Activated CD8-positive, alpha-beta memory T cell treated with anti-CD3 and anti-CD28 coated beads, Interleukin-2, amount 10 ng/mL, durations not matched to agents 7 days and 5 days (primary cell): ENCODE measurements at regions not wholly inside any gene's neighbourhood (a gene's known extent, or its start where the extent isn't known, plus 50 kb on each side); places are given as distances from the start of the nearest gene placed in this dataset.
"Not testable (repeated sequence)": the region's sequence is repeated elsewhere in the genome, so short reads cannot be mapped to it uniquely, and the experiment has no call there.

Experiments
- ATAC-seq: fragments of 150-1000 bp; cut with Tn5 transposase; one replicate; pipeline ENCODE4 v1.10.0; 2021; ENCODE audit warnings: moderate library complexity
- CTCF ChIA-PET: fragments of 350-600 bp; sonication (Branson Sonifier 250); formaldehyde crosslinking; loops from one replicate; lab custom pipeline; 2021; ENCODE audit warnings: antibody characterized with exemption; lab: Charles Lee
- DNase-seq: peaks from one replicate; pipeline ENCODE4 v3.0.0-alpha.2; 2020
- H3K27ac Mint-ChIP-seq: one replicate; pipeline ENCODE4 v1.8.0; 2021; ENCODE audit warnings: mild to moderate bottlenecking, mixed read lengths
- H3K27me3 Mint-ChIP-seq: one replicate; pipeline ENCODE4 v1.8.0; 2021; ENCODE audit warnings: mixed read lengths
- H3K36me3 Mint-ChIP-seq: one replicate; pipeline ENCODE4 v1.8.0; 2021; ENCODE audit warnings: mild to moderate bottlenecking, mixed read lengths
- H3K4me1 Mint-ChIP-seq: one replicate; pipeline ENCODE4 v1.8.0; 2021; ENCODE audit warnings: mixed read lengths
- H3K4me3 Mint-ChIP-seq: one replicate; pipeline ENCODE4 v1.8.0; 2021; ENCODE audit warnings: mild to moderate bottlenecking, moderate library complexity, mixed read lengths
- H3K9me3 Mint-ChIP-seq: one replicate; pipeline ENCODE4 v1.8.0; 2022; ENCODE audit warnings: low read depth, mixed read lengths

- H3K9me3 Mint-ChIP-seq, CTCF ChIA-PET, H3K27ac Mint-ChIP-seq, ATAC-seq, H3K36me3 Mint-ChIP-seq, DNase-seq, H3K27me3 Mint-ChIP-seq, H3K4me3 Mint-ChIP-seq, H3K4me1 Mint-ChIP-seq: not testable (repeated sequence)
Observed at GRCh38 chr20:18876394-18876793, 62.8 kb downstream of the SCP2D1 start.

DNA sequence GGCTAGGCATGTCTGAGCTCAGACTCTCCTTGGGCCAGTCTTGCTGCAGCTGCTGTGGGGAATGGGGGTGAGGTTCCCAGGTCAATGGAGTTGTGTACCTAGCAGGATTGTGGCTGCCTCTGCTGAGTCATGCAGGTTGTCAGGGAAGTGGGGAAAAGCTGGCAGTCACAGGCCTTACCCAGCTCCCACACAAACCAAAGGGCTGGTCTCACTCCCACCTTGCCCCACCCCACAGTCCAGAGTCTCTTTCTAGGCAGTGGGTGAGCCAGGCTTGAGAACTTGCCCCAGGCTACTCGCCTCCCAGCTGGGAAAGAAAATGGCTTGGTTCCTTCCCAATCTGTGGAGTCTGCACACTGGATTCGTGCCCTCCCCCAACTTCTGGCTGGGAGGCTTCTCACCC lies 65.7 kb downstream of the SCP2D1 start:
- Mint-ChIP-seq H3K27me3 (peaks cover 7% of the 10 kb centered on the region), H3K9me3 (no peaks in the 10 kb centered on the region), H3K36me3 (no peaks in the 10 kb centered on the region), H3K27ac (no peak overlapping the region), H3K4me3 (no peak overlapping the region), H3K4me1 (peaks cover 3% of the 10 kb centered on the region)
- DNase-seq (no peak), ATAC-seq (no peak)
- CTCF ChIA-PET = no interaction called here

DNA sequence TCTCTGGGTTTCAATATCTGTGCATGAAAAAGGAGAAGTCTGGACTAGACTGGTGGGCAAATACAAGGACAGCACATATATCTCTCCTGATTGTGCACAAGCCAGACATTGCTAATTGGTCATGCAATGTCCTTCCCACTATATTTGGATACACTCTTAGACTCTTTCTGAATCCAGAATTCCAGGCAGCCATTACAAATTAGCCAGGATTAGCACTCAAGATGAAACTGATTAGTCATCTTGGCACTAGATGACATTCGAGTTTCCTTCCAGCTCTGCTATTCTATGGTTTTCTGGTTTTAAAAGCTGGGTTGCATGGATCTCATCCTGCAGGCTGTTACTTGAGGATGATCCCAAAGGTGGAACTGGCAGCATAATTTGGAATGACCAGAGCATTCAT lies 73.2 kb downstream of the SCP2D1 start:
- H3K27ac Mint-ChIP-seq = no peak overlapping the region

GRCh38 chr20:18901980-18902737 lies 88.6 kb downstream of the SCP2D1 start:
- no peaks in the 10 kb centered on the region for H3K36me3 Mint-ChIP-seq
- no peak overlapping the region for H3K27ac Mint-ChIP-seq
- DNase-seq = no peak
- no peak for ATAC-seq
- no peak overlapping the region for H3K4me3 Mint-ChIP-seq
- H3K27me3 Mint-ChIP-seq = no peaks in the 10 kb centered on the region
- no peaks in the 10 kb centered on the region for H3K4me1 Mint-ChIP-seq
- CTCF ChIA-PET = no interaction called here
- peaks cover 2% of the 10 kb centered on the region for H3K9me3 Mint-ChIP-seq

More for the DNA sequence above, 73.2 kb downstream of the SCP2D1 start:
- no peaks in the 10 kb centered on the region for H3K4me1 Mint-ChIP-seq
- no peaks in the 10 kb centered on the region for H3K9me3 Mint-ChIP-seq
- CTCF ChIA-PET = no interaction called here
- H3K27me3 Mint-ChIP-seq = no peaks in the 10 kb centered on the region
- ATAC-seq (no peak), DNase-seq (no peak)
- no peaks in the 10 kb centered on the region for H3K36me3 Mint-ChIP-seq
- H3K4me3 Mint-ChIP-seq = no peak overlapping the region

DNA sequence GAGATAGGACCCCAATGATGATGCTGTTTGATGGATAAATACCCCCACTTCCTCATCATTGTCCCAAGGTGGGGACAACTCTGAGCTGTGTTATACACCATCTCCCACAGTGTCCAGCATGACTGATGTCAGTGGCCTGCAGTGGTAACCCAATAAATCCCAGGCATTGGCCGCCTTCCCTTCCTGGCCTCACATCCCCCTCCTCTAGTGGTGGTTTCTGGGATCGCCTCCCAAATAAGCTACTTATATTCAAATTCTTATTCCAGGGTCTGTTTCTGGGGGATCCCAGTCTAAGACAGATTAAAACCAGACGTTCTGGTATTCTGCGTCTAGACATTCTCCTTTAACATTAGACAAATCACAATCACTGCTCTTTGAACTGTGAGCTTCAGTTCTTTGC lies 90.6 kb downstream of the SCP2D1 start:
- DNase-seq (no peak), ATAC-seq (no peak)
- H3K9me3 Mint-ChIP-seq = peaks cover 2% of the 10 kb centered on the region
- no peak overlapping the region for H3K27ac Mint-ChIP-seq
- no peaks in the 10 kb centered on the region for H3K36me3 Mint-ChIP-seq
- peaks cover 3% of the 10 kb centered on the region for H3K27me3 Mint-ChIP-seq
- H3K4me1 Mint-ChIP-seq = no peaks in the 10 kb centered on the region
- CTCF ChIA-PET = no interaction called here
- H3K4me3 Mint-ChIP-seq = no peak overlapping the region

- no peak overlapping the region for H3K27ac Mint-ChIP-seq
- H3K4me3 Mint-ChIP-seq = no peak overlapping the region
- DNase-seq (no peak), ATAC-seq (no peak)
- CTCF ChIA-PET = no interaction called here
- no peaks in the 10 kb centered on the region for H3K36me3 Mint-ChIP-seq
- peaks cover 4% of the 10 kb centered on the region for H3K27me3 Mint-ChIP-seq
- H3K9me3 Mint-ChIP-seq = peaks cover 2% of the 10 kb centered on the region
- H3K4me1 Mint-ChIP-seq = no peaks in the 10 kb centered on the region
Observed at GRCh38 chr20:18904624-18905023, 91.0 kb downstream of the SCP2D1 start.

DNA sequence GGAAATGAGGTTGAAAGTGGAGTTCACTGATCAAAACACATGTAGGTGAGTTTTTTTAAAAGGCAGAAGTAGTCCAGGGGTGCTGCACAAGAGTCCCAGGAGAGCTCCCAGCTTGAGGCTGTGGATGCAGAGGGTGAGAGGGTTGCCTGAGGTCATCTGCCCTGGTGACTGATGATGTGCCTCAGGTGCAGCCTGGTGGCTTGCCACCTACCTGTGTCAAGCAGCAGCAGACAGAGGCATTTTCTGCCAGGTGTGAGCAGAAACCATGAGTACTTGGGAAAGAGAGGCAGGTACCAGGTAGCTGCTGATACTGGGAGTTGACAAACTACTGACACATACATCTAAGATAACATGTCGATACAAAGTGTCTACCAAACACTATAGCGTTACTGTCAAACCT lies 92.5 kb downstream of the SCP2D1 start:
- no peaks in the 10 kb centered on the region for H3K36me3 Mint-ChIP-seq
- CTCF ChIA-PET = no interaction called here
- no peaks in the 10 kb centered on the region for H3K4me1 Mint-ChIP-seq
- peaks cover 4% of the 10 kb centered on the region for H3K27me3 Mint-ChIP-seq
- H3K4me3 Mint-ChIP-seq = no peak overlapping the region
- ATAC-seq = no peak
- no peak for DNase-seq
- no peaks in the 10 kb centered on the region for H3K9me3 Mint-ChIP-seq
- no peak overlapping the region for H3K27ac Mint-ChIP-seq

GRCh38 chr20:18907353-18907752 lies 93.8 kb downstream of the SCP2D1 start:
- Mint-ChIP-seq H3K27ac (no peak overlapping the region), H3K9me3 (no peaks in the 10 kb centered on the region), H3K27me3 (peaks cover 4% of the 10 kb centered on the region), H3K4me1 (no peaks in the 10 kb centered on the region), H3K4me3 (no peak overlapping the region), H3K36me3 (no peaks in the 10 kb centered on the region)
- DNase-seq = no peak
- CTCF ChIA-PET = no interaction called here
- no peak for ATAC-seq

DNA sequence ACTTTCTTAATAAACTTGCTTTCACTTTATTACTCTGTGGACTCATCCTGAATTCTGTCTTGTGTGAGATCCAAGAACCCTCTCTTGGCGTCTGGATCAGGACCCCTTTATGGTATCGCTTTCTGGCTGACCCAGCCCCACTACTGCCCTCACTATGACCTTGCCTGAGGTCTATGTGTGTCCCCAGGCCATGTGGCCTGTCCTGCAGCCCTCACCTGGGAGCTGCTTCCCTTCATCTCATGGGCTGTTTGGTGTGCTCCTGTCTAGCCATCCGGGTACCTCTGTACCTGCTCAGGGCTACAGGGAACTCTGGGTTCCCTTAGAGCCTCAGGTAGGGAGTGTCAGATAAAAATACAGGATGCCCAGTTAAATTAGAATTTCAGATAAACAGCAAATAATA lies 94.5 kb downstream of the SCP2D1 start:
- no peaks in the 10 kb centered on the region for H3K4me1 Mint-ChIP-seq
- no peak overlapping the region for H3K4me3 Mint-ChIP-seq
- H3K36me3 Mint-ChIP-seq = no peaks in the 10 kb centered on the region
- CTCF ChIA-PET = no interaction called here
- DNase-seq (no peak), ATAC-seq (no peak)
- peaks cover 4% of the 10 kb centered on the region for H3K27me3 Mint-ChIP-seq
- H3K9me3 Mint-ChIP-seq = no peaks in the 10 kb centered on the region
- H3K27ac Mint-ChIP-seq = no peak overlapping the region

GRCh38 chr20:18909254-18909653 lies 95.7 kb downstream of the SCP2D1 start:
- Mint-ChIP-seq H3K27ac (no peak overlapping the region), H3K9me3 (no peaks in the 10 kb centered on the region), H3K4me3 (no peak overlapping the region), H3K36me3 (no peaks in the 10 kb centered on the region), H3K27me3 (peaks cover 4% of the 10 kb centered on the region), H3K4me1 (no peaks in the 10 kb centered on the region)
- CTCF ChIA-PET = no interaction called here
- ATAC-seq (no peak), DNase-seq (no peak)

DNA sequence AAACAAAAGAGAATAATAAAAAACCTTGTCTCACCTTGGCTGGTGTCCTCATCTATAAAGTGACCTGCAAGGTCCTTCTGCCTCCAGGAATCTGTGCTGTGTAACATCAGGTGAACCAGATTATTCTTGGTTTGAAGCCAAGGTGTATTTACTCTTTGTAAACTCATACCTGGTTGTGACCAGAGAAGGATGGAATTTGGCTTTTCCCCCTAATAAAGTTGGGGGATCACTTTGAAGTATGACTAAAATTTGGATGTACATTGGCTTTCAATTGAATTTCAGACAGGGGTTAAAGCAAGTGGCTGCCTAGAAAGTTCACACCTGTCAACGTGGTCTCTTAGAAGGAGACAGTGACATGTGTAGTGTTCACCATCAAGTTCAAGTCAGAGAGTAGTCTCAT lies 100.1 kb downstream of the SCP2D1 start:
- H3K9me3 Mint-ChIP-seq = no peaks in the 10 kb centered on the region
- no peak for ATAC-seq
- DNase-seq = no peak
- H3K4me3 Mint-ChIP-seq = no peak overlapping the region
- H3K27me3 Mint-ChIP-seq = peaks cover 5% of the 10 kb centered on the region
- CTCF ChIA-PET = no interaction called here
- H3K27ac Mint-ChIP-seq = no peak overlapping the region
- no peaks in the 10 kb centered on the region for H3K36me3 Mint-ChIP-seq
- H3K4me1 Mint-ChIP-seq = no peaks in the 10 kb centered on the region

GRCh38 chr20:18914796-18915195 lies 101.2 kb downstream of the SCP2D1 start:
- no peak for ATAC-seq
- CTCF ChIA-PET = interaction anchor here (0.6 kb wide), 1 partner anchor 419 kb away, joined by 3 read pairs; no protein-coding TSS in a partner anchor

DNA sequence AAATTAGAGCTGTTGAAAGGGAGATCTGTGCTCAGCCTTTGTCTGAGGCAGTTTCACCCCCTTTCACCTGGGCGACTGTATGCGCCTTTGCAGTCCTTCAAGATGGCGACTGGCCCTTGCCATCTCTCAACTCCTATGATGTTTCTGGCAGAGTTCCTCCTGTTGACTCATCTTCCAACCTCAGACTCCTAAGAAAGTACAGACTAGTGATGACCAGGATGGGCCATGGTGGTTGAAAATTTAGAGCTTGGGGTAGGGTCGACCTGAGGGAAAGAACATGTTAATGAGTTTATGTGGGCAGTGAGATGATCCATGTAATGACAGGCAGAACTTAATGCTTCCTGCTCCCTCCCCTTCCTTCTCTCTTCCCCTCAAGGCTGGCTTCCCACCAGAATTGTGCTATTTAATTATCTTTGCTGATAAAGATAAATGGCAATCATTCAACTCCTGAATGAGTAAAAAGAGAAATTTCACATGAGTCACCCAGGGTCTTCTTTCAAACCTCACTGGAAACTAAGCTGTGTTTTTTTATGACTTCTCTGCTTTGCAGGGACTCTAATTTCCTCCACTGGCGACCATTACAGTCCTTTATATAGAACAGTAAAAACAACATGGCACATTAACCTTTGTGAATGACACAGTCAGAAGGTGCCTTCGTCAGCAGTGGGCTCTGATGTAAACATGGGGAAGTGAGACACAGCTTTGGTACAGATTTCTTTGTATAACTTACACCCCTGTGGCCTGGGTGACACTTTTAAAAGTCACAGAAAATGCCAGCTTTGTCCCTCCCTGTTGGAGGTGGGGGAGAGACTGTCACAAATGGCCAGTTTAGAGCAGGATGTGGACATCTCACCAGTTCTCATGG lies 103.5 kb downstream of the SCP2D1 start:
- Mint-ChIP-seq H3K4me3 (no peak overlapping the region), H3K27ac (no peak overlapping the region), H3K36me3 (no peaks in the 10 kb centered on the region), H3K27me3 (peaks cover 2% of the 10 kb centered on the region), H3K4me1 (no peaks in the 10 kb centered on the region), H3K9me3 (no peaks in the 10 kb centered on the region)
- ATAC-seq (no peak), DNase-seq (no peak)
- CTCF ChIA-PET = interaction anchor here (0.6 kb wide), 1 partner anchor 645 kb away, joined by 3 read pairs; no protein-coding TSS in a partner anchor

More at GRCh38 chr20:18914796-18915195, 101.2 kb downstream of the SCP2D1 start:
- H3K9me3 Mint-ChIP-seq = no peaks in the 10 kb centered on the region
- no peak overlapping the region for H3K4me3 Mint-ChIP-seq
- no peak overlapping the region for H3K27ac Mint-ChIP-seq
- no peaks in the 10 kb centered on the region for H3K4me1 Mint-ChIP-seq
- DNase-seq = no peak
- peaks cover 2% of the 10 kb centered on the region for H3K27me3 Mint-ChIP-seq
- no peaks in the 10 kb centered on the region for H3K36me3 Mint-ChIP-seq

DNA sequence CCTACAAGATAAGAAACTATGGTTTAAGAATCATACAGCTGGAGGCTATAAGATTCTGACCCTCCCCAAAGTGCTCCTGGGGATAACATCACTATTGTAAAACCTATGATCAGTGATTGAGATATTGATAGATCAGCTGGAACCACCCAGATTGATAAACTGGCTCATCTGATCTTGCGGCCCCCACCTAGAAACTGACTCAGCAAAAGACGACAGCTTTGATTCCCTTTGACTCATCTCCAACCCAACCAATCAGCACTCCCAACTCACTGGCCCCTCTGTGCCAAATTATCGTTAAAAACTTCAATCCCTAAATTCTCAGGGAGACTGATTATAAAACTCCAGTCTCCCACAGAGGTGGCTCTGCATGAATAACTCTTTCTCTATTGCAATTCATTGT lies 106.4 kb downstream of the SCP2D1 start:
- Mint-ChIP-seq H3K9me3 (no peaks in the 10 kb centered on the region), H3K4me1 (no peaks in the 10 kb centered on the region), H3K27me3 (peaks cover 2% of the 10 kb centered on the region), H3K27ac (no peak overlapping the region), H3K36me3 (no peaks in the 10 kb centered on the region), H3K4me3 (no peak overlapping the region)
- CTCF ChIA-PET = no interaction called here
- no peak for DNase-seq
- ATAC-seq = no peak
